Mesothelial cell of epicardium (in vitro differentiated cells): ENCODE measurements at regions not wholly inside any gene's neighbourhood (a gene's known extent, or its start where the extent isn't known, plus 50 kb on each side); places are given as distances from the start of the nearest gene placed in this dataset.
A peak's percentile ranks its signal among the peaks of the same experiment; 100 is the strongest.

ENCODE experiments used
- DNase-seq, 2 experiments: peaks; one replicate each; pipeline ENCODE4 v3.0.0; 2021; ENCODE audit warnings: low spot score in 2 of 2; ENCODE audit not compliant: unreplicated experiment in 2 of 2
- H3K27ac Mint-ChIP-seq: 2 replicates; pipeline ENCODE4 v1.8.0; 2021; ENCODE audit warnings: mixed read lengths
- H3K27me3 Mint-ChIP-seq: 2 replicates; pipeline ENCODE4 v1.8.0; 2021; ENCODE audit warnings: low read depth, mixed read lengths
- H3K36me3 Mint-ChIP-seq: 2 replicates; pipeline ENCODE4 v1.8.0; 2021; ENCODE audit warnings: mixed read lengths
- H3K4me1 Mint-ChIP-seq: 2 replicates; pipeline ENCODE4 v1.8.0; 2021; ENCODE audit warnings: mixed read lengths
- H3K4me3 Mint-ChIP-seq: 2 replicates; pipeline ENCODE4 v1.8.0; 2021; ENCODE audit warnings: mild to moderate bottlenecking, moderate library complexity, mixed read lengths
- H3K9me3 Mint-ChIP-seq: 2 replicates; pipeline ENCODE4 v1.8.0; 2021; ENCODE audit warnings: mixed read lengths
- CTCF ChIP-seq: fragments of 200-600 bp; sonication (generic); IDR thresholded peaks from one replicate; pipeline ENCODE4 v1.5.0; 2021; ENCODE audit warnings: antibody characterized with exemption; ENCODE audit not compliant: unreplicated experiment

GRCh38 chr1:201761871-201762270 lies 67.1 kb upstream of the IPO9 start:
- no peaks in the 10 kb centered on the region for H3K9me3 Mint-ChIP-seq
- no peaks in the 10 kb centered on the region for H3K36me3 Mint-ChIP-seq
- no peak overlapping the region for H3K27ac Mint-ChIP-seq
- H3K27me3 Mint-ChIP-seq, result no peaks in the 10 kb centered on the region
- no peak overlapping the region for H3K4me3 Mint-ChIP-seq
- H3K4me1 Mint-ChIP-seq, result peaks cover 52% of the 10 kb centered on the region
- TF ChIP-seq CTCF, result no peak
- DNase-seq, result no peak

GRCh38 chr1:201762381-201762780 lies 66.6 kb upstream of the IPO9 start:
- Mint-ChIP-seq H3K27me3 (no peaks in the 10 kb centered on the region), H3K9me3 (no peaks in the 10 kb centered on the region), H3K4me3 (no peak overlapping the region), H3K27ac (peak overlapping the region; percentile 7), H3K36me3 (no peaks in the 10 kb centered on the region), H3K4me1 (peaks cover 47% of the 10 kb centered on the region)
- DNase-seq, result no peak
- no peak for TF ChIP-seq CTCF

- peak overlapping the region; percentile 75 for H3K27ac Mint-ChIP-seq
- H3K27me3 Mint-ChIP-seq, result no peaks in the 10 kb centered on the region
- no peaks in the 10 kb centered on the region for H3K36me3 Mint-ChIP-seq
- no peaks in the 10 kb centered on the region for H3K9me3 Mint-ChIP-seq
- peaks cover 42% of the 10 kb centered on the region for H3K4me1 Mint-ChIP-seq
- H3K4me3 Mint-ChIP-seq, result no peak overlapping the region
- no peak for DNase-seq
- no peak for TF ChIP-seq CTCF
Measured at GRCh38 chr1:201763455-201764140, 65.4 kb upstream of the IPO9 start.

- Mint-ChIP-seq H3K36me3 (no peaks in the 10 kb centered on the region), H3K9me3 (no peaks in the 10 kb centered on the region), H3K4me1 (peaks cover 37% of the 10 kb centered on the region), H3K27me3 (no peaks in the 10 kb centered on the region), H3K27ac (no peak overlapping the region), H3K4me3 (no peak overlapping the region)
- no peak for DNase-seq
- no peak for TF ChIP-seq CTCF
Measured at GRCh38 chr1:201764166-201764565, 64.8 kb upstream of the IPO9 start.

GRCh38 chr1:201764579-201764978 lies 64.4 kb upstream of the IPO9 start:
- no peak overlapping the region for H3K4me3 Mint-ChIP-seq
- H3K36me3 Mint-ChIP-seq, result no peaks in the 10 kb centered on the region
- peaks cover 34% of the 10 kb centered on the region for H3K4me1 Mint-ChIP-seq
- no peak overlapping the region for H3K27ac Mint-ChIP-seq
- no peaks in the 10 kb centered on the region for H3K27me3 Mint-ChIP-seq
- TF ChIP-seq CTCF, result no peak
- DNase-seq, result no peak
- no peaks in the 10 kb centered on the region for H3K9me3 Mint-ChIP-seq
